ENCODE measurements at regions not wholly inside any gene's neighbourhood (a gene's known extent, or its start where the extent isn't known, plus 50 kb on each side); places are given as distances from the start of the nearest gene placed in this dataset.

GRCh38 chr3:187551416-187551815, 118.8 kb downstream of the SST start:
- TF ChIP-seq EZH2 (IDR thresholded peaks at IDR 0.05; ENCODE audit: insufficient read depth, poor library complexity, severe bottlenecking) (no peak), EZH2phosphoT487 (IDR thresholded peaks at IDR 0.05; ENCODE audit: insufficient read depth, low read depth) (no peak)
